ENCODE measurements at regions not wholly inside any gene's neighbourhood (a gene's known extent, or its start where the extent isn't known, plus 50 kb on each side); places are given as distances from the start of the nearest gene placed in this dataset.

DNA sequence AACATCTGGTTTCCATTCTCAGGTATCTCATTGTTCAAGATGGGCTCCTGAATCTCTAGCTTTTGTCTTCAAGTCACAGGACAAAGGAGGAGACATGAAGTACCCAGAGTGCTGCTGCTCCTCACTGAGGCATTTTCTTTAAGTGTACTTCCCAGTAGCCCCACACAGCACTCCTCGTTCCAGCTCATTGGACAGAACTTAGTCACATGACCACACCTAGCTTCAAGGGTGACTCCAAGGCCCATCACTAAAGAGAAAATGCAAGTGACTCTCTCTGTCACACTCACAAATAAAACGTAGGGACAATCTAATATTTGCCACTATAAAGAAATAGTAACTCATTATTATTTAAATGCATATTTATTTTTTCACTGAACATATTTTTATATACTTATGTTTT lies 58.3 kb upstream of the NEUROD6 start:
- Histone ChIP-seq H3K27me3 (ENCODE audit: low read depth) (no peaks in the 10 kb centered on the region), H3K9me3 (no peaks in the 10 kb centered on the region), H3K36me3 (replicated peaks) (no peaks in the 10 kb centered on the region), H3K4me1 (no peaks in the 10 kb centered on the region), H3K4me3 (no peak overlapping the region)
- in situ Hi-C loops (cut with MboI; ENCODE audit: low sequenced_read_pairs) = no loop called here
- no peak for DNase-seq (ENCODE audit: low spot score in 2 of 2)

DNA sequence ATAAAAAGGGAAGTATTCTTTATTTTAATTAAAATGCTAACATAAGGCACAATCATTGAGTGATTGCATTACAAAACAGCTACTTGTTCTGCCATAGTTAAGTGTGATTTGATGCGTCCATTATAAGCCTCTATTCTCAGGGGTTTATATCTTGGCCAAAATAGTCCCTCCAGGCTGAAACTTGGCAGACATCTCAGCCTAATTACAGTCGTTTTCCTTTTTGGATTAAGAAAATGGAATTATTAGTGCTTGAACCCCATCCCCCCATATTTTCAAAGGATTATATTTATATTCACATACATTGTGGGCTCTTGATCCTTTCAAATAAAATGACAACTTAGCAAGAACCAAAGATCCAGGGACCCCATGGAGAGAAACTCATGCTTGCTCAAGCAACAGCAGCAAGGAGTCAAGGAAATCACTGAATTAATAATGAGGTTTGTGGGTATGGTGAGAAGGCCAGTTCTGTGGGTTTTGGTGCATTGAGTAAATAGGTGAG lies 66.7 kb upstream of the NEUROD6 start:
- DNase-seq (ENCODE audit: low spot score in 2 of 2) = no peak
- Histone ChIP-seq H3K27me3 (ENCODE audit: low read depth) (no peaks in the 10 kb centered on the region), H3K36me3 (replicated peaks) (no peaks in the 10 kb centered on the region), H3K9me3 (no peaks in the 10 kb centered on the region), H3K4me1 (no peaks in the 10 kb centered on the region), H3K4me3 (no peak overlapping the region)
- in situ Hi-C loops (cut with MboI; ENCODE audit: low sequenced_read_pairs) = no loop called here

DNA sequence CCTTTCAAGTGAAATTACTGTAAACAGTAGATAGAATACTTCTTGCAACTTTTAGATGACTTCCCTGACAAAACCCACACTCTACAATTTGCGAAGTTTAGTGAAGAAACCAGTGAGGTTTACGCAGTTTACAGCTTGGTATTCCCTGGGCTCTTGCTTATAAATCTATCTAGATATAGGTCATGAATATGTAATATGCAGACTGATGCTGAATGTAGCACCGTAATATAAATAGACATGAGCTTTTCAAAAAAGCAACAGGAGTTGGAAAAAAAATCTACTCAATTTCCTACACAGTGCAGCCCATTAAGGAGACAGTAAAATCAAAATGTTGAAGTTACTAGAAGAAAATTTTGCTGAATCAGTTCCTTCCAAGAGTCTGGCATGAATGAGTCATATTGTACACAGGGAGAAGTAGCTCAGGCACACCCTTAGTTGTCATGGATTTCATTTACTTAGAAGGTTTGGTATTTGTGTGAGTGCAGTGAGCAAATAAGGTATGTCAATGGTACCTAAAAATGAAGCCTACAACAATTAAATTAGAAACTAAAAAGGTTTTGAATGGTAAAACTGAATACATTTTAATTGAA lies 67.7 kb upstream of the NEUROD6 start:
- no peak overlapping the region for H3K4me3 ChIP-seq
- no peaks in the 10 kb centered on the region for H3K4me1 ChIP-seq
- no peaks in the 10 kb centered on the region for H3K9me3 ChIP-seq
- DNase-seq (ENCODE audit: low spot score in 2 of 2) = no peak
- H3K36me3 ChIP-seq (replicated peaks) = no peaks in the 10 kb centered on the region
- in situ Hi-C loops (cut with MboI; ENCODE audit: low sequenced_read_pairs) = no loop called here
- no peaks in the 10 kb centered on the region for H3K27me3 ChIP-seq (ENCODE audit: low read depth)

DNA sequence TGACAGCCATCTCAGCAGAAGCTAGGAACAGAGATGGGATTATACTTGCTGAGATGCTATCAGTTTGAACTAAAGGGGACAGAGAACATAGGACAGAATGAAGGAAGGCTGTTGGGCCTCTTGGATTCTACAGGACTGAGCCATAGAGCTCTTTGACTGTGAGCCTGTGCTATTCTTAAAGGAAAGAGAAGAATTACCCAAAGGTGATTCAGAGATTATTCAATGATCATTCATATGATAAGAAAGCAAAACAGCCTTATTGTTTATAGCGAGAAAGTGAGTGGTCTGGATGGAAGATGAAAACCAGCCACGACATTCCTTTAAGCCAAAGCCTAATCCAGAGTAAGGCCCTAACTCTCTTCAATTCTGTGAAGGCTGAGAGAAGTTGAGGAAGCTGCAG lies 69.7 kb upstream of the NEUROD6 start:
- Histone ChIP-seq H3K27me3 (ENCODE audit: low read depth) (no peaks in the 10 kb centered on the region), H3K9me3 (no peaks in the 10 kb centered on the region), H3K36me3 (replicated peaks) (no peaks in the 10 kb centered on the region), H3K4me3 (no peak overlapping the region), H3K4me1 (no peaks in the 10 kb centered on the region)
- in situ Hi-C loops (cut with MboI; ENCODE audit: low sequenced_read_pairs) = no loop called here
- no peak for DNase-seq (ENCODE audit: low spot score in 2 of 2)

GRCh38 chr7:31411416-31411815 lies 70.9 kb upstream of the NEUROD6 start:
- DNase-seq (ENCODE audit: low spot score in 2 of 2) = no peak
- Histone ChIP-seq H3K36me3 (replicated peaks) (no peaks in the 10 kb centered on the region), H3K9me3 (no peaks in the 10 kb centered on the region), H3K27me3 (ENCODE audit: low read depth) (no peaks in the 10 kb centered on the region), H3K4me3 (no peak overlapping the region), H3K4me1 (no peaks in the 10 kb centered on the region)
- in situ Hi-C loops (cut with MboI; ENCODE audit: low sequenced_read_pairs) = no loop called here

DNA sequence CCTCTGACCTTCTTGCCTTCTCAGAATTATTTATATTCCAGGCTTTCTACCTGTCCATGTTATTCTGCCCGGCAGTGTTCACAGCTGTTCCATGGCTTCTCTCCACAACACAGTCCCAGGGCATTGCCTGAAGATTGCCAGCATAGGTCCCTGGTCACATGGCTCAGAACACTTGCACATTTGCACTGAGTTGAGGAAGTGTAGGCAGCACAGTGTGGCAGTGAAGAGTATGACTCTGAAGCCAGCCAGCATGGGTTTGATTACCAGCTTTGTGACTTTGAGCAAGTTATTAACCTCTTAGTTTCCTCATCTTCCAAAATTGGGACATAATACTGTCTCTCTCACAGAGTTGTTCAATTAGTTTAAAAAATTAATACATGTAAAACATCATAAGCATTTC lies 73.2 kb upstream of the NEUROD6 start:
- no peaks in the 10 kb centered on the region for H3K27me3 ChIP-seq (ENCODE audit: low read depth)
- in situ Hi-C loops (cut with MboI; ENCODE audit: low sequenced_read_pairs) = no loop called here
- no peak for DNase-seq (ENCODE audit: low spot score in 2 of 2)
- H3K4me1 ChIP-seq = no peaks in the 10 kb centered on the region
- H3K9me3 ChIP-seq = no peaks in the 10 kb centered on the region
- H3K36me3 ChIP-seq (replicated peaks) = no peaks in the 10 kb centered on the region
- no peak overlapping the region for H3K4me3 ChIP-seq

- DNase-seq (ENCODE audit: low spot score in 2 of 2) = no peak
- Histone ChIP-seq H3K27me3 (ENCODE audit: low read depth) (no peaks in the 10 kb centered on the region), H3K4me1 (no peaks in the 10 kb centered on the region), H3K9me3 (no peaks in the 10 kb centered on the region), H3K36me3 (replicated peaks) (no peaks in the 10 kb centered on the region), H3K4me3 (no peak overlapping the region)
- in situ Hi-C loops (cut with MboI; ENCODE audit: low sequenced_read_pairs) = no loop called here
Observed at GRCh38 chr7:31416381-31416870, 75.9 kb upstream of the NEUROD6 start.

GRCh38 chr7:31418928-31419327 lies 78.4 kb upstream of the NEUROD6 start:
- Histone ChIP-seq H3K4me3 (no peak overlapping the region), H3K36me3 (replicated peaks) (no peaks in the 10 kb centered on the region), H3K9me3 (no peaks in the 10 kb centered on the region), H3K27me3 (ENCODE audit: low read depth) (no peaks in the 10 kb centered on the region), H3K4me1 (no peaks in the 10 kb centered on the region)
- in situ Hi-C loops (cut with MboI; ENCODE audit: low sequenced_read_pairs) = no loop called here
- DNase-seq (ENCODE audit: low spot score in 2 of 2) = no peak

DNA sequence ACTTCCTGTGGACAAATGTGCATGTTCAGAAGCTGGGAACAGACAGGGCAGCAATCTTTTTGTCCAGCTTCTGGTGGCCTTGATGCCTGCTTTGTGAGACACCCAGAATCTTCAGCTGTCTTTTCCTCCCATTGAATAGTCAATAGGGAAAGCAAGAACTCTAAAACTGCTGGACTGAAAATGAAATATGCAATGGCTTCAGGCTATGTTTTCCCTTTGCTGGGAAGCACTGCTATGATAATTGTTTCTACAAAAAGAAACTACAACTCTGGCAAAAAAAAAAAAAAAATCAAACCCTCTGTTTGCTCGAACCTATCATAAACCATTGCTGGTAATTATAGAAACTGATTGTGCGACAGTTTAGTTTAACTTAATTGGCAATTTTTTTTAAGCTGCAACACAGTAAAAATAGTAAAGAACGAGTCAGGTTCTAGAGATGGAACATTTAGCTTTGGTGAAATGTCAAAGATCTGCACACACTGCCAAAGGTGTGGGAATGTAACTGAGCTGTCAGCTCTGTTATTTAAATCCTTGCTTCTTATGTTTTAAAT lies 79.1 kb upstream of the NEUROD6 start:
- Histone ChIP-seq H3K4me3 (no peak overlapping the region), H3K4me1 (no peaks in the 10 kb centered on the region), H3K9me3 (no peaks in the 10 kb centered on the region), H3K36me3 (replicated peaks) (no peaks in the 10 kb centered on the region), H3K27me3 (ENCODE audit: low read depth) (no peaks in the 10 kb centered on the region)
- DNase-seq (ENCODE audit: low spot score in 2 of 2) = no peak
- in situ Hi-C loops (cut with MboI; ENCODE audit: low sequenced_read_pairs) = no loop called here

DNA sequence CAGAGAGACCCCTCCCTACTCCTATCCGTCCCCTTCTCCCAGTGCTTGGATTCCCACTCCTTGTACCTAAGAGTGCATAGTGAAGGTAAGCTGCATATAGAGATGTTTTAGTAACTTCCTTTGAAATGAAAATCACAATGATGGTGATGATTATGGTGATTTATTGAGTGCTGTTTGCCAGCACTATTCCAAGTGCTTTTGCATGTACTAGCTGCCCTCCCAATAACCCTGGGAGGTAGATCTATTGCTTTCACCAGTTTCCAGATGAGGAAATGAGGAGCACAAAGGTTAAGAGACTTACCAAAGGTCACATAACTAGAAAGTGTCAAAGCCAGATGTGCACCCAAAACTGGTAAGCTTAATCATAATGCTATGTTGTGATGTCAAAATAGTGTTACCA lies 80.4 kb upstream of the NEUROD6 start:
- no peaks in the 10 kb centered on the region for H3K4me1 ChIP-seq
- no peaks in the 10 kb centered on the region for H3K36me3 ChIP-seq (replicated peaks)
- DNase-seq (ENCODE audit: low spot score in 2 of 2) = no peak
- H3K4me3 ChIP-seq = no peak overlapping the region
- in situ Hi-C loops (cut with MboI; ENCODE audit: low sequenced_read_pairs) = no loop called here
- no peaks in the 10 kb centered on the region for H3K9me3 ChIP-seq
- H3K27me3 ChIP-seq (ENCODE audit: low read depth) = no peaks in the 10 kb centered on the region

GRCh38 chr7:31421607-31422006 lies 81.1 kb upstream of the NEUROD6 start:
- in situ Hi-C loops (cut with MboI; ENCODE audit: low sequenced_read_pairs) = no loop called here
- H3K36me3 ChIP-seq (replicated peaks) = no peaks in the 10 kb centered on the region
- H3K4me1 ChIP-seq = no peaks in the 10 kb centered on the region
- H3K9me3 ChIP-seq = no peaks in the 10 kb centered on the region
- H3K27me3 ChIP-seq (ENCODE audit: low read depth) = no peaks in the 10 kb centered on the region
- DNase-seq (ENCODE audit: low spot score in 2 of 2) = no peak
- no peak overlapping the region for H3K4me3 ChIP-seq

- in situ Hi-C loops (cut with MboI; ENCODE audit: low sequenced_read_pairs) = no loop called here
- H3K9me3 ChIP-seq = no peaks in the 10 kb centered on the region
- no peaks in the 10 kb centered on the region for H3K4me1 ChIP-seq
- no peaks in the 10 kb centered on the region for H3K27me3 ChIP-seq (ENCODE audit: low read depth)
- no peaks in the 10 kb centered on the region for H3K36me3 ChIP-seq (replicated peaks)
- no peak overlapping the region for H3K4me3 ChIP-seq
- DNase-seq (ENCODE audit: low spot score in 2 of 2) = no peak
Observed at GRCh38 chr7:31423994-31424393, 83.5 kb upstream of the NEUROD6 start.

- DNase-seq (ENCODE audit: low spot score in 2 of 2) = no peak
- H3K36me3 ChIP-seq (replicated peaks) = no peaks in the 10 kb centered on the region
- H3K4me1 ChIP-seq = no peaks in the 10 kb centered on the region
- no peaks in the 10 kb centered on the region for H3K9me3 ChIP-seq
- no peak overlapping the region for H3K4me3 ChIP-seq
- in situ Hi-C loops (cut with MboI; ENCODE audit: low sequenced_read_pairs) = no loop called here
- no peaks in the 10 kb centered on the region; the same call in 1 of the 2 replicates for H3K27me3 ChIP-seq (ENCODE audit: low read depth)
Observed at GRCh38 chr7:31432176-31432575, 81.7 kb upstream of the ITPRID1 start.

DNA sequence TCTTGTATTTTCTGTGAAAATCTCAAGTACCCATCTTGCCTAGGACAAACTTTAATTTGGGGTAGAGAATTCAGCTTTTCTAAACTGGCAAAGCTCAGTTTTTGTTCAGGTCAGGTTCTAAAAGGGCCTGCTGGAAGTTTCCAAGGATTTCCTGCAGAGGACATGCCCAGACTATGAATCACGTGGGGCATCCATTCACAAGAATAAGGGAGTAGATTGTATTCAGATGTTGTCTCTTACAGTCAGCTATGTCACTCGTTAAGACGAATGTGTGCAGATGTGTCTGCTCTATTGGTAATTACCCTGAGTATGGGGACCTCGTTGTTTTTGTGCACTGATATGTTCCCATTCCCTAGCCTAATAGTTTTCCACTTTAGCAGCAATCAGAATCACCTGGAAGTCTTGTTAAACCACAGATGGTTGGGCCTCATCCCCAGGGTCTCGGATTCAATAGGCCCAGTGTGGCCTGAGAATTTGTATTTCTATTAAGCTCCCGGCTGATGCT lies 81.0 kb upstream of the ITPRID1 start:
- no peaks in the 10 kb centered on the region for H3K4me1 ChIP-seq
- H3K4me3 ChIP-seq = no peak overlapping the region
- no peaks in the 10 kb centered on the region for H3K36me3 ChIP-seq (replicated peaks)
- DNase-seq (ENCODE audit: low spot score in 2 of 2) = no peak
- H3K9me3 ChIP-seq = no peaks in the 10 kb centered on the region
- no peaks in the 10 kb centered on the region; the same call in 1 of the 2 replicates for H3K27me3 ChIP-seq (ENCODE audit: low read depth)
- in situ Hi-C loops (cut with MboI; ENCODE audit: low sequenced_read_pairs) = no loop called here

Measured in HAP-1 (cell line).